ENCODE measurements at regions not wholly inside any gene's neighbourhood (a gene's known extent, or its start where the extent isn't known, plus 50 kb on each side); places are given as distances from the start of the nearest gene placed in this dataset.

GRCh38 chrX:69019073-69019890, 146.0 kb downstream of the PJA1 start:
- no peak overlapping the region for H3K27ac Mint-ChIP-seq
- no peak for DNase-seq (ENCODE audit: low spot score in 2 of 2)
- H3K4me1 Mint-ChIP-seq, result no peaks in the 10 kb centered on the region
- H3K36me3 Mint-ChIP-seq, result no peaks in the 10 kb centered on the region
- no peak for ATAC-seq (ENCODE audit: low read depth)
- no peak overlapping the region for H3K4me3 Mint-ChIP-seq
- no peaks in the 10 kb centered on the region for H3K9me3 Mint-ChIP-seq
- H3K27me3 Mint-ChIP-seq, result no peaks in the 10 kb centered on the region

GRCh38 chrX:69018416-69019072, 146.7 kb downstream of the PJA1 start:
- H3K4me1 Mint-ChIP-seq, result no peaks in the 10 kb centered on the region

DNA sequence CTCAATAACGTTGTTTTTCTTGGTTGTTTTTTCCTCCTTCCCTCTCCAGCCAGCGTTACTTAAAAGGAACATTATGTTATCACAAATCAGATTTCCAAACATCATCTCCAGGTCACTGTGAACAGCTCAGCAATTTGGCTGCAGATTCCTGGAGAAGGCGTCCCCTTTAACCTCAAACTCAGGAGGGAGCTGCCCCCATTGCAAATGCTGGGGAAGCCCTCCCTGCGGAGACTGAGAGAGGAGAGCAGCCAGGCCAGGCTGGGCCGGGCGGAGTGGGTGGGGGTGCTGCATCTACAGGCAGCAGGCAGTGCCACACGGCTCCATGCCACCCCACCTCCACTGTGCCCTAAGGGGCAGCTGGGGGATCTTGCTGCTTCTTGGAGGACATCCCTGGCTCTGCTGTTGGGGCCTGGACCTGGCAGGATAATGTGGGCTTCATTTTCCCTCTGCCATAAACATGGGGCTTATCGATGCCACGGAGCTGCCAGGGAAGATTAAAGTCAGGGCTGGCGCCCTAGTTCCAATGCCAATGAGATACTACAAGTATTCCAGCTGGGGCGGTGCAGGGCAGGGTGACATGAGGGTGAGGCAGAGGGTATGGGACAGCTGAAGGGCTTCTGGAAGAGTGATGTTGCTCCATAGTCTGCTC, 148.8 kb downstream of the PJA1 start:
- Mint-ChIP-seq H3K36me3 (no peaks in the 10 kb centered on the region), H3K27me3 (peaks cover 2% of the 10 kb centered on the region)

More at GRCh38 chrX:69018416-69019072, 146.7 kb downstream of the PJA1 start:
- Mint-ChIP-seq H3K27ac (no peak overlapping the region), H3K4me3 (no peak overlapping the region), H3K9me3 (no peaks in the 10 kb centered on the region), H3K27me3 (no peaks in the 10 kb centered on the region), H3K36me3 (no peaks in the 10 kb centered on the region)
- ATAC-seq (ENCODE audit: low read depth), result no peak
- DNase-seq (ENCODE audit: low spot score in 2 of 2), result no peak

DNA sequence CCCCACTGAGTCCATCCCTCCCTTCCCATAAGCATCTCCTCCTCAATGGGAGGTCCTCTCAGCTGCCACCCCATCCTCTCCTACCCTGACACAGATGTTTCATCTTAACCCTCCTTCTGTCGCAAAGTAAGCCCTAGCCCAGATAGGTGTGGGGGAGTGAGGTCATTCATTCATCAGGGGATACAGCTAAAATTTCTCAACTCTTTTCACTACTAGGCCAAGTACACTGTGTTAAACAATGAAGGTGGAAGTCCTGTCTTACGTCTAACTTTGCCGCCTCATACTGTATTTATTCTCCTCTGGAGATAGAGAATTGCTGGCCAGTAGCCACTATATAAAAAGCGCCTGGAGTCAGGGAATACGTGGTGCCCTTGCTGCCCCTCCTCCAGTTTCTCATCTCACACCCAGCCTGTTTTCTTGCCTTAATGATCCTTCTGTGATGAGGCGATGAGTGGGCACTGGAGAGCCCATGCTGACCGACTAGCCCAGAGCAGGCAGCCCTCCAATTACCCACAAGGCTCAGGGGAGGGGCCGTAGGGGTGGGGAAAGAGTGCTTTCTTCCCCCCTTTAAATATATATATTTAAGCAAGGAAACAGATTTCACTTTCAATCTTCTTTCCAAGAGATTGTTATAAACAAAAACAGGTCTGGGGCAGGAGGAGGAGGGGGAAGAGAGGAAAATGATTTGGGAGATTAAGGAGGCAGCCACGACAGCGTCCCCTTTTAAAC, 149.5 kb downstream of the PJA1 start:
- H3K27me3 Mint-ChIP-seq, result peaks cover 2% of the 10 kb centered on the region
- no peaks in the 10 kb centered on the region for H3K9me3 Mint-ChIP-seq
- ATAC-seq (ENCODE audit: low read depth) (no peak), DNase-seq (ENCODE audit: low spot score in 2 of 2) (no peak)
- no peak overlapping the region for H3K4me3 Mint-ChIP-seq
- H3K4me1 Mint-ChIP-seq, result no peaks in the 10 kb centered on the region
- H3K27ac Mint-ChIP-seq, result no peak overlapping the region
- H3K36me3 Mint-ChIP-seq, result no peaks in the 10 kb centered on the region

More for the DNA sequence above, 148.8 kb downstream of the PJA1 start:
- no peak for DNase-seq (ENCODE audit: low spot score in 2 of 2)
- H3K9me3 Mint-ChIP-seq, result no peaks in the 10 kb centered on the region
- ATAC-seq (ENCODE audit: low read depth), result no peak
- no peaks in the 10 kb centered on the region for H3K4me1 Mint-ChIP-seq
- no peak overlapping the region for H3K27ac Mint-ChIP-seq
- no peak overlapping the region for H3K4me3 Mint-ChIP-seq

GRCh38 chrX:69015156-69015555, 150.1 kb downstream of the PJA1 start:
- H3K36me3 Mint-ChIP-seq, result no peaks in the 10 kb centered on the region
- no peaks in the 10 kb centered on the region for H3K4me1 Mint-ChIP-seq
- no peak overlapping the region for H3K27ac Mint-ChIP-seq
- no peak overlapping the region for H3K4me3 Mint-ChIP-seq
- H3K9me3 Mint-ChIP-seq, result no peaks in the 10 kb centered on the region
- peaks cover 2% of the 10 kb centered on the region for H3K27me3 Mint-ChIP-seq
- ATAC-seq (ENCODE audit: low read depth), result no peak
- no peak for DNase-seq (ENCODE audit: low spot score in 2 of 2)

- no peak for ATAC-seq (ENCODE audit: low read depth)
- H3K9me3 Mint-ChIP-seq, result no peaks in the 10 kb centered on the region
- peaks cover 2% of the 10 kb centered on the region for H3K27me3 Mint-ChIP-seq
- DNase-seq (ENCODE audit: low spot score in 2 of 2), result no peak
- H3K36me3 Mint-ChIP-seq, result no peaks in the 10 kb centered on the region
- no peak overlapping the region for H3K4me3 Mint-ChIP-seq
- H3K27ac Mint-ChIP-seq, result no peak overlapping the region
- no peaks in the 10 kb centered on the region for H3K4me1 Mint-ChIP-seq
These were observed 151.1 kb downstream of the PJA1 start for GRCh38 chrX:69014200-69014599.

GRCh38 chrX:69010339-69010738, 154.9 kb downstream of the PJA1 start:
- no peak for ATAC-seq (ENCODE audit: low read depth)
- Mint-ChIP-seq H3K27ac (no peak overlapping the region), H3K9me3 (no peaks in the 10 kb centered on the region), H3K4me1 (no peaks in the 10 kb centered on the region), H3K27me3 (peaks cover 2% of the 10 kb centered on the region), H3K36me3 (no peaks in the 10 kb centered on the region), H3K4me3 (no peak overlapping the region)
- DNase-seq (ENCODE audit: low spot score in 2 of 2), result no peak

DNA sequence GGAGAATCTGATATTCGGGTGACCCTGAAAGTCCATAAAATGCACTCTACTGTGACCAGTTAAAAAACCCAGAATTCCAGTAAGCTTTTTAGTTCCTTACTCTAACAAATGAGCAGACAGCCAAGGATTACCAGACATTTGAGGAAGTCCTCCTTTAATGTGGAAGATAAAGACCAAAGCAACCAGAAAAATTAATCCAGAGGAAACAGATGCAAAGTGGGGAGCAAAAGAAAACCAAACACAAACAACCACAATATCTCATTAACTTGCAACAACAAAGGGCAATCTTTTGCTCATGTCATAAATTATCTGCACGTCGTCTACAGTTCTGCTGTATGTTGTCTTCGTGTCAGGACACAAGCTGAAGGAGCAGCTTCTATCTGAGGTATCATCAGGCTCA, 164.4 kb downstream of the PJA1 start:
- H3K9me3 Mint-ChIP-seq, result no peaks in the 10 kb centered on the region
- no peak for DNase-seq (ENCODE audit: low spot score in 2 of 2)
- peaks cover 2% of the 10 kb centered on the region for H3K27me3 Mint-ChIP-seq
- no peak overlapping the region for H3K4me3 Mint-ChIP-seq
- no peak overlapping the region for H3K27ac Mint-ChIP-seq
- no peaks in the 10 kb centered on the region for H3K4me1 Mint-ChIP-seq
- no peaks in the 10 kb centered on the region for H3K36me3 Mint-ChIP-seq
- ATAC-seq (ENCODE audit: low read depth), result no peak

- peaks cover 3% of the 10 kb centered on the region for H3K27me3 Mint-ChIP-seq
- H3K36me3 Mint-ChIP-seq, result no peaks in the 10 kb centered on the region
- no peaks in the 10 kb centered on the region for H3K4me1 Mint-ChIP-seq
- ATAC-seq (ENCODE audit: low read depth), result no peak
- no peak for DNase-seq (ENCODE audit: low spot score in 2 of 2)
- H3K27ac Mint-ChIP-seq, result no peak overlapping the region
- no peaks in the 10 kb centered on the region for H3K9me3 Mint-ChIP-seq
- no peak overlapping the region for H3K4me3 Mint-ChIP-seq
These were observed 165.3 kb downstream of the PJA1 start for GRCh38 chrX:68999931-69000330.

DNA sequence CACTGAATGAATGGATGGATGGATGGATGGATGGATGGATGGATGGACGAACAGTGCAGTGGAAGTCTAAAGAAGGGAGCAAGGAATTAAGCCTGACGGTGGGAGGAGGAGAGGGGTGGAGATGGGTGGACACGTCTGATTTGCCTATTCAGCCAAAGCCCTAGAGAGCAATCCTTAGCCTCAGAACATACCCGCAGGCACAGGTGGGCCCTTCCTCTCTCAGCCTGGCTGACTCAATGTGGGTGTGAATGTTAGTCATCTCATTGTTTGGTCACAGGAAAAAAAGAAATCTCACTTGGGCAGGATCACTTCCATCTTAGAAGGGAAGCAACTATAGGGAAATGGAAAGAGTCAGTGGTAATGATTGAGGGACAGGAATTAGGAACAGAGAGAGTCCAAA, 165.9 kb downstream of the PJA1 start:
- Mint-ChIP-seq H3K4me3 (no peak overlapping the region), H3K9me3 (no peaks in the 10 kb centered on the region), H3K4me1 (no peaks in the 10 kb centered on the region), H3K27me3 (peaks cover 3% of the 10 kb centered on the region), H3K36me3 (no peaks in the 10 kb centered on the region), H3K27ac (no peak overlapping the region)
- no peak for ATAC-seq (ENCODE audit: low read depth)
- DNase-seq (ENCODE audit: low spot score in 2 of 2), result no peak

DNA sequence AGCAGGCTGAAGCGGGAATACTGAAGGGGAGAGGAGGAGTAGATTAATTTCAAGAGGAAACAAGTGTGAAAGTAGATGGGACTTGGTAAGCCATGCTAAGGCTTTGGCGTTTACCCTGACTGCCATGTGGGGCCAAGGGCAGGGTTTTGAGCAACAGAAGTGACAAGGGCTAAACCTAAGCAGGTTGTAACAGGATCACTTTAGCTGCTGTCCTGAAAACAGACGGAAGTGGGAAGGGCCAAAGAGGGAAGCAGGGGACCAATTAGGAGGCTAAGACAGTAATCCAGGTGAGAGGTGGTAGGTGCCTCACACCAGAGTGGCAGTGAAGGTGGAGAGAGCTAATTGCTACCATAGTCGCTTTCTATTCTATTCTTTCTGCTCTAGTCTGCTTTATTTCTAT, 166.5 kb downstream of the PJA1 start:
- ATAC-seq (ENCODE audit: low read depth) (no peak), DNase-seq (ENCODE audit: low spot score in 2 of 2) (no peak)

GRCh38 chrX:68997911-68998310, 167.3 kb downstream of the PJA1 start:
- Mint-ChIP-seq H3K9me3 (no peaks in the 10 kb centered on the region), H3K4me1 (no peaks in the 10 kb centered on the region), H3K27me3 (peaks cover 3% of the 10 kb centered on the region), H3K27ac (no peak overlapping the region), H3K36me3 (no peaks in the 10 kb centered on the region), H3K4me3 (no peak overlapping the region)
- DNase-seq (ENCODE audit: low spot score in 2 of 2), result no peak
- no peak for ATAC-seq (ENCODE audit: low read depth)

More for the DNA sequence above, 166.5 kb downstream of the PJA1 start:
- H3K4me3 Mint-ChIP-seq, result no peak overlapping the region
- H3K27ac Mint-ChIP-seq, result no peak overlapping the region
- no peaks in the 10 kb centered on the region for H3K36me3 Mint-ChIP-seq
- H3K27me3 Mint-ChIP-seq, result peaks cover 3% of the 10 kb centered on the region
- no peaks in the 10 kb centered on the region for H3K9me3 Mint-ChIP-seq
- no peaks in the 10 kb centered on the region for H3K4me1 Mint-ChIP-seq

- peaks cover 3% of the 10 kb centered on the region for H3K27me3 Mint-ChIP-seq
- no peak overlapping the region for H3K27ac Mint-ChIP-seq
- DNase-seq (ENCODE audit: low spot score in 2 of 2), result no peak
- no peaks in the 10 kb centered on the region for H3K4me1 Mint-ChIP-seq
- no peaks in the 10 kb centered on the region for H3K36me3 Mint-ChIP-seq
- no peaks in the 10 kb centered on the region for H3K9me3 Mint-ChIP-seq
- no peak overlapping the region for H3K4me3 Mint-ChIP-seq
- no peak for ATAC-seq (ENCODE audit: low read depth)
These were observed 167.7 kb downstream of the PJA1 start for GRCh38 chrX:68997511-68997910.

Measured in memory B cell (primary cell).